Urothelium cell line (cell line): ENCODE measurements at regions not wholly inside any gene's neighbourhood (a gene's known extent, or its start where the extent isn't known, plus 50 kb on each side); places are given as distances from the start of the nearest gene placed in this dataset.
A peak's percentile ranks its signal among the peaks of the same experiment; 100 is the strongest.
"Not testable (repeated sequence)": the region's sequence is repeated elsewhere in the genome, so short reads cannot be mapped to it uniquely, and the experiment has no call there.

Experiments used
- DNase-seq: peaks from one replicate; pipeline ENCODE4 v3.0.0; 2011; ENCODE audit warnings: low spot score, mixed read lengths
- FAIRE-seq: peaks from 2 replicates; lab custom pipeline; 2011; peaks lifted over from hg19 to GRCh38; lab: Jason Lieb, UNC

- DNase-seq, FAIRE-seq: not testable (repeated sequence)
These were observed 155.3 kb downstream of the LAT start for GRCh38 chr16:29139901-29140855.

GRCh38 chr16:29139261-29139802 lies 154.5 kb downstream of the LAT start:
- no peak for DNase-seq
- peak; percentile 9 for FAIRE-seq

DNA sequence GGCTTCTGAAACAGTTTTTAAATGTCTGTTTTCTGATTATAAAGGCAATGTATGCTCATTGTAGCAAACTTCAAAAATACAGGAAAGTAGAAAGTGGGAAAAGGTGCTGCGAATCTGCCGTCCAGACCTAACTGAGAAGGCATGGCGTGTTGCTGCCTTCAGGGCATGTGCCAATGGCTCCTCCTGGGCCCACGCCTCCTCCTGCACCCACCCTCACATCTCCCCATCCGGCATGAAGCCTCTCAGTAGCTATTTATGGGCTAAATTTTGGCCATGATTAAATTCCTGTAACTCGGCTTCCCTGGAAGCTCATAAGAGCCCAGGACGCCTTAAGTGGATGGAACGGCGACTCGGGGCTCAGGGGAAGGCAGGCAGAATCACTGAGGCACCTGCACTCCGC lies 153.8 kb downstream of the LAT start:
- FAIRE-seq, DNase-seq: not testable (repeated sequence)

DNA sequence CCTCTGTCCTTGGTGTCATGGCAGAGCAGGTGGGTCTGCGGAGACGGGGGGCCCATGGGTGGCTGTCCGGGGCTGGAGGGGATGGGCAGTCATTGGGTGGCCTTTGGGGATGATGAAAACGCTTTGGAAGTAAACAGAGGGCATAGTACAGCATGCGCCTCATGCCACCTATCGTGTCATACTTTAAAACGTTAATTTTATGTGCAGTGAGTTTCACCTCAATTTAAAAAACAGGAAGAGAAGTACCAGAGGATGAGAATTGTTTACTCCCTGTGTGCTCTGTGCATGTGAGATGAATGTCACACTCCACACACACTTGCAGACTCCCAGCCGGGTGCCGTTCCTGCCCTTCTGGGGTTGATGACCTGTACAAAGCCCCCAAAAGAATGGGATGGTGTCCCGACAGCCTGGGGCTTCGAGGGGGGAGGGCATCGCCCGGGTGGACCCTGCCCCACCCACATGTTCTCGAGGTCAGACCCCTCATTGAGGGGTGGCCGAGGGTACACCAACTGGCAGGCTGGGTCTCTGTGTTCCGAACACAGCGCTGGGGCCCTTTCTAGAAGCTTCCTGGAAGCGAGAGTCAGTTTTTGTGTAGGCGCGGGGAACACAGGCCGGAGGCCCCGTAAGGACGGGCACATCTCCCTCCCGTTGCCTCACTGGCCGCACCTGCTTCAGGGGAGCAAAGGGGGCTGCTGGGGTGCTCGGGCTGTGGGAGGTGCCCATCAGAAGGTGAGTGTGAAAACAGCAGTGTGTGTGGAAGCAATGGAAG lies 153.2 kb downstream of the LAT start:
- not testable (repeated sequence) for DNase-seq, FAIRE-seq

GRCh38 chr16:29137461-29137860 lies 152.6 kb downstream of the LAT start:
- not testable (repeated sequence) for DNase-seq, FAIRE-seq

GRCh38 chr16:29136916-29137315 lies 152.1 kb downstream of the LAT start:
- not testable (repeated sequence) for FAIRE-seq, DNase-seq

GRCh38 chr16:29136046-29136696 lies 151.3 kb downstream of the LAT start:
- not testable (repeated sequence) for FAIRE-seq, DNase-seq

- DNase-seq = not testable (repeated sequence)
- peak; percentile 27 for FAIRE-seq
These were observed 150.2 kb downstream of the LAT start for GRCh38 chr16:29135098-29135497.

- not testable (repeated sequence) for FAIRE-seq, DNase-seq
These were observed 149.0 kb downstream of the LAT start for GRCh38 chr16:29133681-29134430.

DNA sequence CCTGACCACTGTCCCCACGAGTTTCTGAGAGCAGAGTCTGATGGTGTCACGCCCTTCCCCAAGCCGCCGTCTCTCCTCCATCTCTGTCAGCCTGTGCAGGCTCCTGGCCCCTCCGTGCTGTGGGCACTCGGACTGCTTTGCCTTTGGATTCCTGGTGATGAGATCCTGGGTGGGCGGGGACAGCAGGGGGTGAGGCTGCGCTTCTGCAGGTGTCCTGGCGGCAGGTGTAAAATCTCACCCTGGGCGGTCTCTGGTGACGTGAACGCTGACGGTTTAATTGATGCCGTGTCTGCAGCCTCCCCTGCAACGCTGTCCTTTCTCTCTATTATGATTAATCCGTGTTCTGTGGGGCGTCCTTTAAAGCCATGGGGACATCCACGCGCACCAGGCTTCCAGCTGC lies 148.0 kb downstream of the LAT start:
- DNase-seq, FAIRE-seq: not testable (repeated sequence)

DNA sequence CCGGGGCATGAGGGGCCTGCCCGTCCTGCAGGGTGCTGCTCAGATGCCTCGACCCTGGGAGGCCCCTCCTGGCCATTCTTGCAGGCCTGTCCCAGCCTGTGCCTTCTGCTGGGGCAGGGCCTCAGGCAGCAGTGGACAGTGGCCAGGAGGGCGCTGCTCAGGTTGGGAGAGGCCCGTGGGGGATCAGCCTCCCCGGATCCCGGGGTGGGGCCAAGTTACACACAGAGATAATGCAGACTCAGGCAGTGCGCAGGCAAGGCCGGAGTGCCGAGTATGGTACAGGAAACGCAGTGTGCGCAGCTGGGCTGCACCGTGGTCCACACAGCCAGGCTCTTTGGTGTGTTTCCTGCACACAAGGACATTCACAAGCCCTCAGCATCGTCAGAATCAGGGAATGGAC lies 147.6 kb downstream of the LAT start:
- DNase-seq, FAIRE-seq: not testable (repeated sequence)

DNA sequence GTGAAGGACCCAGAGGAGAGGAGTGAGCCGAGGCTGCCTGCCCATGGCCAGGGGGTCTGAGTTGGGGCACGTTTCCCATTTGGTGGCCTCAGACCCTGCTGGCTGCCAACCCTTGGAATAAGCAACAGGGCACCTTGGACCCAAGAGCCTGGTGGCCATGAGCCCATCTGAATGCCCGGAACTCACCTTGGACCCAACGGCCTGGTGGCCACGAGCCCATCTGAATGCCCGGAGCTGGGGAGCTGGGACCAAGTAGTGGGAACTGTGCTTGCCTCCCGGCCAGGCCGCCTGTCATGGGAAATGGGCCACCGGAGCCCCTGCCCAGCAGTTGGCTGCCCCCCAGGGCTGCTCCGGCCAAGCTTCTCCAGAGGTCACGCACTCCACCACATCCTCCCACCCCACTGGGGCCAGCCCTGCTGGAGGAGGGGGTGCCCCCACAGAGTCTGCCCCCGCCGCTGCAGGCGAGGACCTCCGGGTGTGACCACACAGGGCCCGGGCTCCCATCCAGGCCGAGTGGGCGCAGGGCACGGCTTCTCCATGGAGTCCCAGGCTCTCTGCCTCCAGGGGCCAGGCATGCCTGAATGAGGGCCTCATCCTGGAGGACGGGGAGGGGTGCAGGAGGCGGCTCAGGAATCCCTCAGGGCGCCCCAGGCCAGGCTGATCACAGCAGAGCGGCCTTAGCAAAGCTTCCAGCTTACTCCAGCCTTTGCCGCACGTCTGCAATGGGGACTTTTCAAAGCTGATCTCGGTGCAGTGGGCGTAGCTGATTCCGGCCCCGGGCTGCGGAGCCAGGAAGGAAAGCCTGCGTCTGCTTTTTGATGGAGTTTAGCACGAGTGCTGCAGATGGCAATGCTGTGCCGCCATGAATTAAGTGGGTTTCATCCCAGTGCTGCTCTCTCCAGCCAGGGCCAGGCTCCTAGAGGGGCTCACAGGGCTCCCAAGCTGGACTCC lies 146.3 kb downstream of the LAT start:
- DNase-seq, FAIRE-seq: not testable (repeated sequence)

DNA sequence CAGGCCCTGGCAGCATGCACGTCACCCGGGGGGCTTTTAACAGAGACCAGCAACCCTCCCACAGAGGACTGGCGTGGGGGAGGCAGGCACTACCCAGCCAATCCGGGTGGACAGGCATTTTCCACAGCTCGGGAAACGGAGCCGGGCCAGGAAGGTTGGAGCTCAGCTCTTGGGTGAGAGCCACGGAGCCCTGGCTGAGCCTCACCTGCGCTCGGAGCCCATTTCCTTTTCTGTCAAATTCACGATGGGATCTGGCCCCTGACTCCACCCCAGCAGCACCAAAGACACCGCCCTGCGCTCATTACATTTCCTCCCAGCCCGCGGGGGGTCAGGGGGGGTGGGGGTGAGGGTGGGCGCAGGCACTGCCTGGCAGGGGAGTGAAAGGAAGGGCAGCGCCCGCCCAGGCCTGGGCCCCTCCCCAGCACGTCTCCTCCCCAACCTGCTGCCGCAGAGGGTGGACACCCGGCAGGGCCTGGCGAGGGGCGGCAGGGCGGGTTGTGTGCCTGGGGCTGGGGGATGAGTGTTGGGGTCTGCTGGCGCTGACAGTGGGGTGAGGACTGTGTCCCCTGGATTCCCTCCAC lies 145.4 kb downstream of the LAT start:
- not testable (repeated sequence) for DNase-seq, FAIRE-seq

DNA sequence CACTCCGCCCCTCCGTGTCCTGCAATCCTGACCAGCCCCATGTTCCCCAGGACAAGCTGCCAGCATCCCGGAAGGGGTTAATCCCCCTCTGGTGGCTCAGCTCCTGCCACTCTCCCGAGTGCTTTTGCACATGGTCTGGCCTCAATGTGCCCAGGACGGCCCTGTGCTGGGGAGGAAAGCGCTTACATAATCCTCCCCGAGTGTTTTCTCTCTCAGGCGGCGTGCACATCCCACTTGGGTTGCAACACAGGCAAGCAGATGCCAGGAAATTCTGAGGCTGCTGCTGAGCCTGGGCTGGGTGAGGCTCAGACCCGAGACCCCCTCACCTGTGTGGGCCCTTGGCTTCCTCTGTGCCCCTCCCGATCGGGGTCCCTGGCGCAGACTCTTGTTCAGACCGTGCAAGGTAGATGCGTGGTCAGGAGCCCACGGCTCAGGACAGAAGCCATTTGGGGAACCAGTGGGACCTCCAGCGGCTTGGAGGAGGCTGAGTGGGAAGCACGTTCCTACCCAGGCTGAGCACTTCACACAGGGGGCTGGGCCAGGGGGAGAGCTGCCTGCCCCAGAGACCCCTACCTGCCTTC lies 144.7 kb downstream of the LAT start:
- FAIRE-seq = not testable (repeated sequence)

DNA sequence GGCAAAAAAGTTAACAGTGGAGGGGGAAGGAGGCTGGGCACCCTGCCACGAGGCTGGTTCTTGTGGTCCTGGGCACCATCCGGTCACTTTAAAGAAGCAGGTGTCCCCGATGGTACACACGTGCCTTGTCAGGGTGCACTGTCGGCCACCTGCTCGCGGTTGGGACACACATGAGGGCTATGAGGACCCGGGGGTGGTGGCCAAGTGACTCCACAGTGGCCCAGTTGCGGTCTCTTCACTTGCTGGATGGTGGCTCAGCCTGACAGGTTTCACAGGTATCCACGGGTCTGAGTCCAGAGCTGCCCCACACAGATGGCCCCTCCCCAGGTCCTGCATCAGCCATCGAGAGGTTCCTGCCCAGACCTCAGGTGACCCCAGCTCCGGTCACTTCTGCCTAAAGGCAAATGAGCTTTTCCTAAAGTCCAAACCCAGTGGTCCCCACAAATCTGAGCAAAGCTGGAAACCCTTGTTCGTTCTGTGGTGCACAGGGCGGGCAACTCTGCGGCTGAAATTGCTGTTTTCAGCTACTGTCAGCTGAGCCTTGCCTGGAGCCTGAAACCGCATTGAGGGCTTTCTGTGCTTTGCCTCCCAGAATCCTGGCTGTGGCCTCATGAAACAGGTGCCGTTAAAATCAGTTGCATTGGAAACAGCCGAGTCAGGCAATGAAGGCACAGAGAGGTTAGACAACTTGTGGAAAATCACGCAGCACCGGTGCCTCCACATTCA lies 144.0 kb downstream of the LAT start:
- not testable (repeated sequence) for DNase-seq, FAIRE-seq

More for the DNA sequence above, 144.7 kb downstream of the LAT start:
- not testable (repeated sequence) for DNase-seq

DNA sequence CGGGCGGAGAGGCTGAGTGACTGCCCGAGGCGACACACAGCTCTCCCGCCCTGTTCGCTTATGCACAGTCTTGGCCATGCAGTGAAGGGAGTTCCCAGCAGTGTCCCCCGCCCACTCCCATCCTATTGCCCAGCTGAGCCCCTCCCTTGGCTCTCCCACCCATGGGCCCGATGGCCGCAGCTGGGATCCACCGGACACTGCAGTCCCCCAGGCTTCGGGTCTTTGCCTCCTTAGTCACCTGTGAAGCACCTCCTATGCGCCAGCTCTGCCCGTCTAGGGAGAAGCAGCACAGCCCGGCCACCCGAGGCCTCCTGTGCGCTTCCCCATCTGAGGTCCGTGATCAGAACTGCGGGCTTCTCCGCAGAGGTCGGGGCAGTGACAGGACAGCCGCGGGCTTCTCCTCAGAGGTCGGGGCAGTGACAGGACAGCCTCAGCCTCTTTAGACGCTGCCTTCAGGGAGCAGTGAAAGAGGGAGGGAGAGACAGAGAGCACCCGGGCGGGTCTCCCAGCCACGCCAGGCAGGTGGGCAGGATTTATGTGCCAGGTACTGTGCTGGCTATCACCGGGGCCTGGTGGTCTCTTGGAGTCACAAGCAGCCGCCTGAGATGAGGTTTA lies 143.1 kb downstream of the LAT start:
- not testable (repeated sequence) for FAIRE-seq, DNase-seq

- FAIRE-seq (no peak), DNase-seq (no peak)
These were observed 141.8 kb downstream of the LAT start for GRCh38 chr16:29126616-29127015.
